HepG2 (cell line): ENCODE measurements at regions not wholly inside any gene's neighbourhood (a gene's known extent, or its start where the extent isn't known, plus 50 kb on each side); places are given as distances from the start of the nearest gene placed in this dataset.

Source experiments
- ATAC-seq: fragments of 200-7000 bp; cut with Tn5 transposase; 3 replicates; pipeline ENCODE4 v1.9.1; 2020; ENCODE audit warnings: mild to moderate bottlenecking, moderate library complexity
- BruUV-seq: library from RNA; stranded (reverse); fragments of 400-500 nt; replicated peaks from 2 replicates; lab custom pipeline; 2021; lab: Mats Ljungman, UMichigan
- CTCF ChIA-PET: fragments of 300-600 bp; formaldehyde crosslinking; extraction: SDS; loops from one replicate; lab custom pipeline; 2021; ENCODE audit warnings: low total read pairs, inconsistent platforms, low intra/inter-chr PET ratio; lab: Yijun Ruan, JAX
- POLR2A ChIA-PET: fragments of 350-600 bp; sonication (Branson Sonifier 250); formaldehyde crosslinking; loops from one replicate; lab custom pipeline; 2020; ENCODE audit warnings: antibody characterized with exemption, inconsistent platforms; lab: Yijun Ruan, JAX
- DNase-seq: peaks from one replicate; pipeline ENCODE4 v3.0.0-alpha.2; 2015; ENCODE audit warnings: low spot score
- FAIRE-seq: peaks from 3 replicates; lab custom pipeline; 2011; peaks lifted over from hg19 to GRCh38; lab: Jason Lieb, UNC
- H2AFZ ChIP-seq: one replicate; pipeline ENCODE4 v1.6.1; 2011; ENCODE audit warnings: low read length, inconsistent platforms
- H3K27ac ChIP-seq: fragments of 300-600 bp; 3 replicates; pipeline ENCODE4 v1.8.0; 2011; ENCODE audit warnings: mixed run types, mild to moderate bottlenecking, mixed read lengths, low read length, inconsistent platforms; ENCODE audit not compliant: insufficient read depth; ENCODE audit errors: extremely low read length
- H3K27me3 ChIP-seq, 2 experiments: fragments of 200-600 bp in 1 of 2; 2 replicates in 1 of 2; 3 replicates in 1 of 2; pipeline versions ENCODE4 v1.6.0 to v1.8.0; 2011; ENCODE audit warnings: low read length in 2 of 2, mild to moderate bottlenecking in 2 of 2, moderate library complexity in 2 of 2, inconsistent platforms in 1 of 2; ENCODE audit not compliant: insufficient read depth in 2 of 2, control insufficient read depth in 1 of 2
- H3K36me3 ChIP-seq, 2 experiments: fragments of 200-600 bp in 1 of 2; replicated peaks in 1 of 2; 2 replicates in 1 of 2; 3 replicates in 1 of 2; pipeline versions ENCODE4 v1.5.1 to v1.8.0; 2011; ENCODE audit warnings: low read length in 2 of 2, inconsistent platforms in 1 of 2; ENCODE audit not compliant: insufficient read depth in 2 of 2, control insufficient read depth in 1 of 2
- H3K4me1 ChIP-seq: 2 replicates; pipeline ENCODE4 v1.5.1; 2012; ENCODE audit warnings: low read length, inconsistent platforms; ENCODE audit not compliant: insufficient read depth
- H3K4me2 ChIP-seq: 2 replicates; pipeline ENCODE4 v1.6.0; 2011; ENCODE audit warnings: low read depth, low read length, inconsistent platforms
- H3K4me3 ChIP-seq, 3 experiments: fragments of 200-600 bp in 1 of 3; sonication (generic), shearing (Covaris generic) in 1 of 3; replicated peaks in 1 of 3; 2 replicates each; pipeline ENCODE4 v1.5.1; 2011 to 2016; ENCODE audit warnings: low read length in 3 of 3, inconsistent platforms in 2 of 3, low read depth in 2 of 3, mild to moderate bottlenecking in 2 of 3, control low read depth in 1 of 3, mixed read lengths in 1 of 3; ENCODE audit not compliant: insufficient read depth in 1 of 3
- H3K79me2 ChIP-seq: one replicate; pipeline ENCODE4 v1.6.1; 2011; ENCODE audit warnings: low read length, inconsistent platforms; ENCODE audit not compliant: insufficient read depth
- H3K9ac ChIP-seq: 2 replicates; pipeline ENCODE4 v1.6.0; 2011; ENCODE audit warnings: mild to moderate bottlenecking, low read depth, low read length, inconsistent platforms; ENCODE audit not compliant: insufficient read depth
- H3K9me3 ChIP-seq: 2 replicates; pipeline ENCODE4 v1.5.1; 2012; ENCODE audit warnings: mild to moderate bottlenecking, low read length
- H4K20me1 ChIP-seq: 2 replicates; pipeline ENCODE4 v1.6.0; 2011; ENCODE audit warnings: inconsistent platforms, mild to moderate bottlenecking, low read length, moderate library complexity; ENCODE audit not compliant: insufficient read depth
- ATF5 ChIP-seq: sonication (generic); formaldehyde crosslinking; IDR thresholded peaks from 2 replicates; pipeline ENCODE4 v1.4.0; 2020; ENCODE audit warnings: mild to moderate bottlenecking, low read depth, missing genetic modification reagents
- HNF4A ChIP-seq: sonication (generic); formaldehyde crosslinking; IDR thresholded peaks from 2 replicates; pipeline ENCODE4 v1.4.0; 2020; ENCODE audit warnings: missing genetic modification reagents
- KAT8 ChIP-seq: IDR thresholded peaks from 2 replicates; pipeline ENCODE4 v1.6.1; 2016; ENCODE audit warnings: missing genetic modification reagents, missing compliant biosample characterization
- MAX ChIP-seq: IDR thresholded peaks from 2 replicates; pipeline ENCODE4 v1.6.1; 2012; ENCODE audit warnings: inconsistent platforms
- MTF2 ChIP-seq: sonication (generic); formaldehyde crosslinking; IDR thresholded peaks from 2 replicates; pipeline ENCODE4 v1.5.0; 2020; ENCODE audit warnings: missing genetic modification reagents, borderline replicate concordance
- PAX8 ChIP-seq: sonication (generic); formaldehyde crosslinking; IDR thresholded peaks from 2 replicates; pipeline ENCODE4 v1.8.0; 2022; ENCODE audit warnings: mild to moderate bottlenecking, missing genetic modification reagents, borderline replicate concordance
- SALL1 ChIP-seq: sonication (generic); formaldehyde crosslinking; IDR thresholded peaks from 2 replicates; pipeline ENCODE4 v1.8.0; 2022; ENCODE audit warnings: mild to moderate bottlenecking, missing genetic modification reagents
- SNRNP70 ChIP-seq: fragments of 200-400 bp; formaldehyde crosslinking; IDR thresholded peaks from 2 replicates; pipeline ENCODE4 v1.6.1; 2017; ENCODE audit warnings: mild to moderate bottlenecking, low read depth, low read length, moderate library complexity
- TBX2 ChIP-seq: sonication (generic); formaldehyde crosslinking; IDR thresholded peaks from 2 replicates; pipeline ENCODE4 v1.5.0; 2020; ENCODE audit warnings: missing genetic modification reagents, mild to moderate bottlenecking, borderline replicate concordance
- ZBTB3 ChIP-seq: sonication (generic); formaldehyde crosslinking; IDR thresholded peaks from 2 replicates; pipeline ENCODE4 v1.4.0; 2020; ENCODE audit warnings: low read depth, mild to moderate bottlenecking, moderate library complexity, missing genetic modification reagents, borderline replicate concordance
- ZBTB39 ChIP-seq: sonication (generic); formaldehyde crosslinking; IDR thresholded peaks from 2 replicates; pipeline ENCODE4 v1.5.0; 2020; ENCODE audit warnings: missing genetic modification reagents
- ZBTB43 ChIP-seq: sonication (generic); formaldehyde crosslinking; conservative IDR thresholded peaks from 2 replicates; pipeline ENCODE4 v1.4.0; 2020; ENCODE audit warnings: missing genetic modification reagents
- ZC3H13 ChIP-seq: sonication (generic); formaldehyde crosslinking; IDR thresholded peaks from 2 replicates; pipeline ENCODE4 v1.8.1; 2023; ENCODE audit warnings: mild to moderate bottlenecking, missing genetic modification reagents, moderate library complexity
- ZNF678 ChIP-seq: sonication (generic); formaldehyde crosslinking; IDR thresholded peaks from 2 replicates; pipeline ENCODE4 v1.4.0; 2020; ENCODE audit warnings: mild to moderate bottlenecking, missing genetic modification reagents
- WGBS: methylation state at CpG from one replicate; pipeline ENCODE4 v1.1.6; 2017; ENCODE audit warnings: low lambda C conversion rate; 5-methylcytosine and 5-hydroxymethylcytosine counted together
- in situ Hi-C: cut with HindIII; loops from 2 replicates; pipeline ENCODE4 v1.10.0; 2017; ENCODE audit warnings: low pct_unique_long_range_greater_than_20kb; ENCODE audit not compliant: extremely low pct_ligation_motif_present
- intact Hi-C: fragments of 100-400 bp; cut with micrococcal nuclease; formaldehyde crosslinking; loops from one replicate; pipeline ENCODE4 v1.10.0; 2022; ENCODE audit not compliant: unreplicated experiment

- POLR2A ChIA-PET = no interaction called here
Observed at GRCh38 chr5:97547999-97548738, 365.1 kb upstream of the RIOK2 start.

GRCh38 chr5:97548739-97549080 is 365.7 kb upstream of the RIOK2 start:
- Histone ChIP-seq H3K4me3 (no peak overlapping the region), H3K79me2 (no peaks in the 10 kb centered on the region), H3K9ac (no peak overlapping the region), H3K27me3 (no peaks in the 10 kb centered on the region), H3K9me3 (no peaks in the 10 kb centered on the region), H3K4me1 (no peaks in the 10 kb centered on the region), H3K4me2 (no peak overlapping the region), H3K36me3 (no peaks in the 10 kb centered on the region), H3K27ac (no peak overlapping the region), H4K20me1 (no peaks in the 10 kb centered on the region), H2AFZ (no peak overlapping the region)
- FAIRE-seq = no peak
- in situ Hi-C loops (loop anchor here (25.0 kb wide), 2 partner anchors 261 to 1289 kb away; no protein-coding TSS in a partner anchor), intact Hi-C loops (no loop called here)
- ATAC-seq = no peak
- ChIA-PET CTCF (no interaction called here), POLR2A (no interaction called here)
- no peak for DNase-seq
- BruUV-seq = no TSS peak
- TF ChIP-seq SALL1 (CRISPR knock-in tag) (no peak), MTF2 (CRISPR knock-in tag) (no peak), ZC3H13 (no peak), SNRNP70 (no peak), MAX (no peak), KAT8 (CRISPR knock-in tag) (no peak), ATF5 (CRISPR knock-in tag) (no peak), PAX8 (CRISPR knock-in tag) (no peak), ZBTB39 (CRISPR knock-in tag) (no peak), TBX2 (no peak), ZNF678 (CRISPR knock-in tag) (no peak), HNF4A (no peak)

More at GRCh38 chr5:97547999-97548738, 365.1 kb upstream of the RIOK2 start:
- Histone ChIP-seq H3K27ac (no peak overlapping the region), H3K4me1 (no peaks in the 10 kb centered on the region), H3K4me2 (no peak overlapping the region), H3K27me3 (no peaks in the 10 kb centered on the region), H3K79me2 (no peaks in the 10 kb centered on the region), H3K4me3 (no peak overlapping the region), H3K36me3 (no peaks in the 10 kb centered on the region), H3K9me3 (no peaks in the 10 kb centered on the region), H2AFZ (no peak overlapping the region), H3K9ac (no peak overlapping the region), H4K20me1 (no peaks in the 10 kb centered on the region)
- no peak for ATAC-seq
- DNase-seq = no peak
- CTCF ChIA-PET = no interaction called here
- intact Hi-C loops (no loop called here), in situ Hi-C loops (loop anchor here (25.0 kb wide), 2 partner anchors 261 to 1289 kb away; no protein-coding TSS in a partner anchor)
- TF ChIP-seq ZBTB3 (CRISPR knock-in tag) (no peak), ZBTB43 (CRISPR knock-in tag) (no peak)
- BruUV-seq = no TSS peak
- FAIRE-seq = no peak
- 0% methylated on average over 1 of the region's 1 CpG for WGBS
